LNCAP (cell line): ENCODE measurements at regions not wholly inside any gene's neighbourhood (a gene's known extent, or its start where the extent isn't known, plus 50 kb on each side); places are given as distances from the start of the nearest gene placed in this dataset.

Experiments used
- TF ChIP-seq, protein P1 (sequence below): fragments of 450-650 bp; IDR thresholded peaks from 2 replicates; pipeline ENCODE4 v1.5.1; 2017; ENCODE audit warnings: mild to moderate bottlenecking

DNA sequence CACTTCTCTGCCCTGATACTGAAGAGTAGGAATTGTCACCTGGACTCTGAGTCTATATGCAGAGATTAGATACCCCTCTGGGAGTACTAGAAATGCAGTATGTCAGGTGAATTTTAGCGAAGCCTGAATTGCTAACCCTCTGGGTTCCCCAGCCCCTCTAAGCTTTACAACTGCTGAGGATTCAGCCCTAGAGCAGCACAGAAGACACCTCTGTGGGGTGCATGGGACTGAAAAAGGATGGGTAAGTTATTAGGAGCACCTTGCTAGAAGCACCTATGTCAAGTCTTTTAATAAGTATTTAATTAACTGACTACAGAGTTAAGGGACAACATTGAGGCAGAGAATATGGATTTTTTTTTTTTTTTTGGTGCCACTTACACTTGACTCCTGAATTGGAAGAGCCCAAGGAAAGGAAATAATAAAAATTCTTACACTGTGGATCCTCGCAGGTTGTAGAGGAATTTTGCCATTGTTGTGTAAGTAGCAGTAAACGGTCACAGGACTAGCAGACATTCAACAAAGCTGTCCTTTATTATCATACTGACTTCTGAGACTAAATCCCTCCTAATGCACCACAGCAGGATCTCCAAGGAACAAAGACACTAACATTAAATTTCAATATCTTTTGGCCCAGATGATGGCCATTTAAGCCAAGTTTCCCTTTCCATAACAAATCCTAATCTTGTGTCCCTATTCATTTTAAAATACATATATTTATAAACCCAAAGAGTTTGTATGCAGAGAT, 253.2 kb downstream of the ANKRD50 start:
- TF ChIP-seq, protein P1, sequence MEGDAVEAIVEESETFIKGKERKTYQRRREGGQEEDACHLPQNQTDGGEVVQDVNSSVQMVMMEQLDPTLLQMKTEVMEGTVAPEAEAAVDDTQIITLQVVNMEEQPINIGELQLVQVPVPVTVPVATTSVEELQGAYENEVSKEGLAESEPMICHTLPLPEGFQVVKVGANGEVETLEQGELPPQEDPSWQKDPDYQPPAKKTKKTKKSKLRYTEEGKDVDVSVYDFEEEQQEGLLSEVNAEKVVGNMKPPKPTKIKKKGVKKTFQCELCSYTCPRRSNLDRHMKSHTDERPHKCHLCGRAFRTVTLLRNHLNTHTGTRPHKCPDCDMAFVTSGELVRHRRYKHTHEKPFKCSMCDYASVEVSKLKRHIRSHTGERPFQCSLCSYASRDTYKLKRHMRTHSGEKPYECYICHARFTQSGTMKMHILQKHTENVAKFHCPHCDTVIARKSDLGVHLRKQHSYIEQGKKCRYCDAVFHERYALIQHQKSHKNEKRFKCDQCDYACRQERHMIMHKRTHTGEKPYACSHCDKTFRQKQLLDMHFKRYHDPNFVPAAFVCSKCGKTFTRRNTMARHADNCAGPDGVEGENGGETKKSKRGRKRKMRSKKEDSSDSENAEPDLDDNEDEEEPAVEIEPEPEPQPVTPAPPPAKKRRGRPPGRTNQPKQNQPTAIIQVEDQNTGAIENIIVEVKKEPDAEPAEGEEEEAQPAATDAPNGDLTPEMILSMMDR: no peak

DNA sequence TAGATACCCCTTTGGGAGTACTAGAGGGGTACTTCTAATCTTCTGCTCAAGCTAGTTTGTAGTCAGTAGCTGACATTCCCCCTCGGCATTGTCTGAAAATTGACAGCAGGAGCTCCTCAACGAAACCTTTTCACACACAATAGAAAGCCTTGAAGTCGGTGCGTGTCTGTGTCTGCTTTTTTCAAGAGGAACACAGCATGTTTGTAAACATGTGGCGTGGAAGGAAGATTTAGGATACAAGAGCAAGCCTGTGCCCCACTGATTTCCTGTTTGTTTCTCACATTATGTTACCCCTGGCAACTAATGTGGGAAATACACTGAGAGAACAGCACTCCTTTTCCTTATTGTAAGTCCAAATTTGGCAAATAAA, 252.6 kb downstream of the ANKRD50 start:
- TF ChIP-seq, protein P1: no peak

- TF ChIP-seq, protein P1: no peak
Observed at GRCh38 chr4:124462954-124463828, 249.3 kb downstream of the ANKRD50 start.

GRCh38 chr4:124464836-124465235, 247.7 kb downstream of the ANKRD50 start:
- TF ChIP-seq, protein P1: no peak

GRCh38 chr4:124468360-124468759, 244.2 kb downstream of the ANKRD50 start:
- TF ChIP-seq, protein P1: no peak

- TF ChIP-seq, protein P1: no peak
Observed at GRCh38 chr4:124469981-124470380, 242.6 kb downstream of the ANKRD50 start.

DNA sequence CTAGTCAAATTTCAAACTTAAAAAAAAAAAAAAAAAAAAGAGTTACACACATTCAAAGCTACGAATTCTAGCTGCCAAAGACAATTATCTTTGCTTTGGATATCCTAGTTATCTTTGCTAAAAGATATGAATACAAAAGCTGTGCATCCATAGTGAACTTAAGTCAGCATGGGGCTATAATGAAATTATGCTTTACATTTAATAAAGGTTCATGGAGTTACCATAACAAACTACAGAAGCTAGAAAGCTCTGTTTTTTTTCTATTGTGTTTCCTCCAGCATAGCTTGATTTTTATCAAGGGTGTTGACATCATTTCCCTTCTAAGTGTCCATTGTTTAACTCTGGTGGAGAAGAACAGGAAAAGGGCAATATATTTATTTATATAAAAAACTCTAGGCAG, 234.1 kb downstream of the ANKRD50 start:
- TF ChIP-seq, protein P1: no peak
